SK-N-SH (cell line): ENCODE measurements at regions not wholly inside any gene's neighbourhood (a gene's known extent, or its start where the extent isn't known, plus 50 kb on each side); places are given as distances from the start of the nearest gene placed in this dataset.

Source experiments
- CTCF ChIA-PET: fragments of 300-600, 350-600 bp; formaldehyde crosslinking; extraction: SDS; loops from one replicate; lab custom pipeline; 2021; lab: Yijun Ruan, JAX
- POLR2A ChIA-PET: fragments of 350-600 bp; sonication (Branson Sonifier 250); formaldehyde crosslinking; extraction: SDS; loops from one replicate; lab custom pipeline; 2020; ENCODE audit warnings: antibody characterized with exemption, inconsistent platforms; lab: Yijun Ruan, JAX
- DNase-seq: peaks from one replicate; pipeline ENCODE4 v3.0.0; 2012
- H2AFZ ChIP-seq: fragments of 200-600 bp; sonication (generic); 2 replicates; pipeline ENCODE4 v1.8.1; 2016; ENCODE audit warnings: antibody characterized with exemption, mild to moderate bottlenecking, low read depth
- H3F3A ChIP-seq: fragments of 200-600 bp; sonication (generic); replicated peaks from 2 replicates; pipeline ENCODE3; 2016; ENCODE audit warnings: antibody characterized with exemption, mild to moderate bottlenecking; ENCODE audit not compliant: insufficient read depth
- H3K27ac ChIP-seq, 2 experiments: fragments of 200-500 bp in 1 of 2; fragments of 200-600 bp in 1 of 2; sonication (Bioruptor generic) in 1 of 2; sonication (generic), shearing (Covaris generic) in 1 of 2; 2 replicates each; pipeline versions ENCODE4 v1.5.1 to v1.6.1; 2014 to 2016; ENCODE audit warnings: low read depth in 2 of 2, inconsistent platforms in 1 of 2, low read length in 1 of 2, mild to moderate bottlenecking in 1 of 2, mixed read lengths in 1 of 2
- H3K27me3 ChIP-seq: fragments of 200-600 bp; sonication (generic), shearing (Covaris generic); 2 replicates; pipeline ENCODE4 v1.6.1; 2016; ENCODE audit warnings: mixed run types; ENCODE audit not compliant: insufficient read depth
- H3K36me3 ChIP-seq, 2 experiments: fragments of 200-500 bp in 1 of 2; fragments of 200-600 bp in 1 of 2; sonication (Bioruptor generic) in 1 of 2; sonication (generic) in 1 of 2; replicated peaks in 1 of 2; 2 replicates each; pipeline versions ENCODE3 to v1.5.1; 2014 to 2016; ENCODE audit warnings: low read length in 1 of 2, mild to moderate bottlenecking in 1 of 2; ENCODE audit not compliant: insufficient read depth in 2 of 2, control insufficient read depth in 1 of 2
- H3K4me1 ChIP-seq, 2 experiments: fragments of 200-500 bp in 1 of 2; fragments of 200-600 bp in 1 of 2; sonication (Bioruptor generic) in 1 of 2; sonication (generic), shearing (Covaris generic) in 1 of 2; 2 replicates each; pipeline versions ENCODE4 v1.5.1 to v1.6.1; 2014 to 2016; ENCODE audit warnings: low read depth in 1 of 2, low read length in 1 of 2, mixed run types in 1 of 2; ENCODE audit not compliant: insufficient read depth in 2 of 2, control insufficient read depth in 1 of 2
- H3K4me2 ChIP-seq: fragments of 200-600 bp; sonication (generic), shearing (Covaris generic); 2 replicates; pipeline ENCODE4 v1.6.1; 2017; ENCODE audit warnings: mixed run types
- H3K4me3 ChIP-seq, 2 experiments: fragments of 200-500 bp in 1 of 2; fragments of 200-600 bp in 1 of 2; sonication (Bioruptor generic) in 1 of 2; sonication (generic), shearing (Covaris generic) in 1 of 2; 2 replicates each; pipeline versions ENCODE4 v1.5.1 to v1.8.1; 2014 to 2016; ENCODE audit warnings: low read depth in 2 of 2, inconsistent platforms in 1 of 2, low read length in 1 of 2, mild to moderate bottlenecking in 1 of 2, mixed read lengths in 1 of 2, moderate library complexity in 1 of 2
- H3K79me2 ChIP-seq: fragments of 200-600 bp; sonication (generic); 2 replicates; pipeline ENCODE4 v1.8.1; 2017; ENCODE audit warnings: mild to moderate bottlenecking; ENCODE audit not compliant: insufficient read depth
- H3K9ac ChIP-seq: fragments of 200-600 bp; sonication (generic); 2 replicates; pipeline ENCODE4 v1.6.1; 2017; ENCODE audit warnings: mixed run types
- H3K9me2 ChIP-seq: fragments of 200-600 bp; sonication (generic); 2 replicates; pipeline ENCODE4 v1.6.1; 2017; ENCODE audit warnings: mixed run types
- H3K9me3 ChIP-seq: fragments of 200-600 bp; sonication (generic); 2 replicates; pipeline ENCODE4 v1.6.1; 2017; ENCODE audit warnings: mixed run types, mild to moderate bottlenecking, moderate library complexity
- H4K20me1 ChIP-seq: fragments of 200-600 bp; sonication (generic); 2 replicates; pipeline ENCODE4 v1.6.1; 2017; ENCODE audit warnings: mild to moderate bottlenecking, mixed run types; ENCODE audit not compliant: insufficient read depth
- CHD2 ChIP-seq: fragments of 150-350 bp; IDR thresholded peaks from 2 replicates; pipeline ENCODE4 v1.6.1; 2018; ENCODE audit warnings: low read length; ENCODE audit not compliant: partially characterized antibody
- FOXJ3 ChIP-seq: sonication (generic); formaldehyde crosslinking; IDR thresholded peaks from 2 replicates; pipeline ENCODE4 v1.5.1; 2020; ENCODE audit warnings: mild to moderate bottlenecking, missing genetic modification reagents
- FOXM1 ChIP-seq: IDR thresholded peaks from 2 replicates; pipeline ENCODE4 v1.4.0; 2012; ENCODE audit warnings: low read depth, mild to moderate bottlenecking
- GATA2 ChIP-seq: sonication (generic); formaldehyde crosslinking; IDR thresholded peaks from 2 replicates; pipeline ENCODE4 v1.5.0; 2020; ENCODE audit warnings: mild to moderate bottlenecking, missing genetic modification reagents
- MXI1 ChIP-seq: IDR thresholded peaks from 2 replicates; pipeline ENCODE4 v1.6.1; 2012; ENCODE audit warnings: mild to moderate bottlenecking, low read depth, low read length, improper control_type of control experiment
- NFIC ChIP-seq: IDR thresholded peaks from 2 replicates; pipeline ENCODE4 v1.4.0; 2012; ENCODE audit warnings: borderline replicate concordance
- RAD21 ChIP-seq: IDR thresholded peaks from 2 replicates; pipeline ENCODE4 v1.6.1; 2012; ENCODE audit warnings: mild to moderate bottlenecking, low read length
- RCOR1 ChIP-seq: fragments of 150-350 bp; IDR thresholded peaks from 2 replicates; pipeline ENCODE4 v1.6.1; 2017; ENCODE audit warnings: antibody characterized with exemption, low read length
- RXRA ChIP-seq: IDR thresholded peaks from 2 replicates; pipeline ENCODE4 v1.4.0; 2012; ENCODE audit warnings: low read depth, mild to moderate bottlenecking, borderline replicate concordance
- SIN3A ChIP-seq: IDR thresholded peaks from 2 replicates; pipeline ENCODE4 v1.6.1; 2012; ENCODE audit warnings: low read depth, mild to moderate bottlenecking, low read length, moderate library complexity, borderline replicate concordance
- USF2 ChIP-seq: fragments of 150-350 bp; IDR thresholded peaks from 2 replicates; pipeline ENCODE4 v1.6.1; 2017; ENCODE audit warnings: antibody characterized with exemption, low read length, low read depth, borderline replicate concordance
- YY1 ChIP-seq: IDR thresholded peaks from 2 replicates; pipeline ENCODE4 v1.4.0; 2012; ENCODE audit warnings: low read depth, mild to moderate bottlenecking
- ZBTB33 ChIP-seq: IDR thresholded peaks from 2 replicates; pipeline ENCODE4 v1.4.0; 2012; ENCODE audit warnings: low read depth, borderline replicate concordance
- WGBS: methylation state at CpG from one replicate; pipeline ENCODE4 v1.1.6; 2017; ENCODE audit warnings: low lambda C conversion rate; 5-methylcytosine and 5-hydroxymethylcytosine counted together
- TF ChIP-seq, protein P1 (sequence below): IDR thresholded peaks from 2 replicates; pipeline ENCODE4 v1.6.1; 2012; ENCODE audit warnings: mild to moderate bottlenecking, low read depth, low read length, moderate library complexity
- TF ChIP-seq, protein P2 (sequence below): IDR thresholded peaks from 2 replicates; pipeline ENCODE4 v1.4.0; 2012; ENCODE audit warnings: low read depth

- Histone ChIP-seq H3K9ac (no peak overlapping the region), H3K79me2 (no peaks in the 10 kb centered on the region), H3K4me1 (peaks cover 0 to 6% of the 10 kb centered on the region in 2 experiments; a peak in 1 of 4 replicates), H3K36me3 (no peaks in the 10 kb centered on the region), H3K27me3 (peaks cover 29% of the 10 kb centered on the region), H3K4me3 (no peak overlapping the region), H3F3A (no peaks in the 10 kb centered on the region), H3K4me2 (no peak overlapping the region), H4K20me1 (no peaks in the 10 kb centered on the region), H2AFZ (no peak overlapping the region), H3K27ac (no peak overlapping the region), H3K9me2 (no peaks in the 10 kb centered on the region), H3K9me3 (no peaks in the 10 kb centered on the region)
- ChIA-PET CTCF (interaction anchor here (7.4 kb wide), 1 partner anchor 32 kb away, joined by 30 read pairs; no protein-coding TSS in a partner anchor), POLR2A (no interaction called here)
- WGBS = 40% methylated on average over 12 of the region's 14 CpGs
- TF ChIP-seq RXRA (no peak), YY1 (no peak)
- DNase-seq = no peak
Measured at GRCh38 chr9:36760667-36761420, 188.1 kb downstream of the MELK start.

- 34% methylated on average over 6 of the region's 10 CpGs for WGBS
Measured at GRCh38 chr9:36762958-36763357, 190.3 kb downstream of the MELK start.

GRCh38 chr9:36763778-36764177 lies 191.1 kb downstream of the MELK start:
- Histone ChIP-seq H3K27ac (no peak overlapping the region), H3K4me1 (peaks cover 0 to 6% of the 10 kb centered on the region in 2 experiments; a peak in 1 of 4 replicates), H3K9ac (no peak overlapping the region), H3F3A (no peaks in the 10 kb centered on the region), H3K79me2 (no peaks in the 10 kb centered on the region), H3K9me3 (no peaks in the 10 kb centered on the region), H3K4me2 (no peak overlapping the region), H3K27me3 (peaks cover 21% of the 10 kb centered on the region), H4K20me1 (no peaks in the 10 kb centered on the region), H3K9me2 (no peaks in the 10 kb centered on the region), H3K36me3 (no peaks in the 10 kb centered on the region), H3K4me3 (no peak overlapping the region), H2AFZ (no peak overlapping the region)
- no peak for DNase-seq
- ChIA-PET POLR2A (no interaction called here), CTCF (no interaction called here)
- WGBS = 80% methylated on average over 4 of the region's 4 CpGs
- TF ChIP-seq NFIC (no peak), MXI1 (no peak), GATA2 (CRISPR knock-in tag) (no peak), SIN3A (no peak), ZBTB33 (no peak), FOXM1 (no peak), RAD21 (no peak), USF2 (no peak), RCOR1 (no peak), FOXJ3 (no peak)
- TF ChIP-seq, protein P1, sequence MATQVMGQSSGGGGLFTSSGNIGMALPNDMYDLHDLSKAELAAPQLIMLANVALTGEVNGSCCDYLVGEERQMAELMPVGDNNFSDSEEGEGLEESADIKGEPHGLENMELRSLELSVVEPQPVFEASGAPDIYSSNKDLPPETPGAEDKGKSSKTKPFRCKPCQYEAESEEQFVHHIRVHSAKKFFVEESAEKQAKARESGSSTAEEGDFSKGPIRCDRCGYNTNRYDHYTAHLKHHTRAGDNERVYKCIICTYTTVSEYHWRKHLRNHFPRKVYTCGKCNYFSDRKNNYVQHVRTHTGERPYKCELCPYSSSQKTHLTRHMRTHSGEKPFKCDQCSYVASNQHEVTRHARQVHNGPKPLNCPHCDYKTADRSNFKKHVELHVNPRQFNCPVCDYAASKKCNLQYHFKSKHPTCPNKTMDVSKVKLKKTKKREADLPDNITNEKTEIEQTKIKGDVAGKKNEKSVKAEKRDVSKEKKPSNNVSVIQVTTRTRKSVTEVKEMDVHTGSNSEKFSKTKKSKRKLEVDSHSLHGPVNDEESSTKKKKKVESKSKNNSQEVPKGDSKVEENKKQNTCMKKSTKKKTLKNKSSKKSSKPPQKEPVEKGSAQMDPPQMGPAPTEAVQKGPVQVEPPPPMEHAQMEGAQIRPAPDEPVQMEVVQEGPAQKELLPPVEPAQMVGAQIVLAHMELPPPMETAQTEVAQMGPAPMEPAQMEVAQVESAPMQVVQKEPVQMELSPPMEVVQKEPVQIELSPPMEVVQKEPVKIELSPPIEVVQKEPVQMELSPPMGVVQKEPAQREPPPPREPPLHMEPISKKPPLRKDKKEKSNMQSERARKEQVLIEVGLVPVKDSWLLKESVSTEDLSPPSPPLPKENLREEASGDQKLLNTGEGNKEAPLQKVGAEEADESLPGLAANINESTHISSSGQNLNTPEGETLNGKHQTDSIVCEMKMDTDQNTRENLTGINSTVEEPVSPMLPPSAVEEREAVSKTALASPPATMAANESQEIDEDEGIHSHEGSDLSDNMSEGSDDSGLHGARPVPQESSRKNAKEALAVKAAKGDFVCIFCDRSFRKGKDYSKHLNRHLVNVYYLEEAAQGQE = no peak
- TF ChIP-seq, protein P2, sequence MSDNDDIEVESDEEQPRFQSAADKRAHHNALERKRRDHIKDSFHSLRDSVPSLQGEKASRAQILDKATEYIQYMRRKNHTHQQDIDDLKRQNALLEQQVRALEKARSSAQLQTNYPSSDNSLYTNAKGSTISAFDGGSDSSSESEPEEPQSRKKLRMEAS = no peak

More at GRCh38 chr9:36762958-36763357, 190.3 kb downstream of the MELK start:
- TF ChIP-seq FOXJ3 = no peak
- TF ChIP-seq CHD2 = no peak
- DNase-seq = no peak
- Histone ChIP-seq H3F3A (no peaks in the 10 kb centered on the region), H3K27ac (no peak overlapping the region), H2AFZ (no peak overlapping the region), H3K27me3 (peaks cover 16% of the 10 kb centered on the region), H3K4me1 (peaks cover 0 to 6% of the 10 kb centered on the region in 2 experiments; a peak in 1 of 4 replicates), H3K9ac (no peak overlapping the region), H3K36me3 (no peaks in the 10 kb centered on the region), H3K9me3 (no peaks in the 10 kb centered on the region), H3K4me2 (no peak overlapping the region), H3K79me2 (no peaks in the 10 kb centered on the region), H3K4me3 (no peak overlapping the region), H3K9me2 (no peaks in the 10 kb centered on the region), H4K20me1 (no peaks in the 10 kb centered on the region)
- CTCF ChIA-PET = interaction anchor here (1.3 kb wide), 1 partner anchor 34 kb away, joined by 7 read pairs; no protein-coding TSS in a partner anchor
- POLR2A ChIA-PET = no interaction called here
